Loucy (cell line): ENCODE measurements at regions not wholly inside any gene's neighbourhood (a gene's known extent, or its start where the extent isn't known, plus 50 kb on each side); places are given as distances from the start of the nearest gene placed in this dataset.
"Not testable (repeated sequence)": the region's sequence is repeated elsewhere in the genome, so short reads cannot be mapped to it uniquely, and the experiment has no call there.

ENCODE experiments used
- H2AFZ ChIP-seq: fragments of 200-600 bp; sonication (generic); 2 replicates; pipeline ENCODE4 v1.6.0; 2016; ENCODE audit warnings: antibody characterized with exemption, mild to moderate bottlenecking, low read length, moderate library complexity
- H3F3A ChIP-seq: fragments of 200-600 bp; 2 replicates; pipeline ENCODE4 v1.6.0; 2016; ENCODE audit warnings: antibody characterized with exemption, low read depth, mild to moderate bottlenecking
- H3K27me3 ChIP-seq: fragments of 200-600 bp; sonication (generic); 2 replicates; pipeline ENCODE4 v1.6.1; 2014; ENCODE audit warnings: low read length, mild to moderate bottlenecking; ENCODE audit not compliant: insufficient read depth, poor library complexity, severe bottlenecking
- H3K36me3 ChIP-seq: fragments of 200-600 bp; sonication (generic); 2 replicates; pipeline ENCODE4 v1.6.1; 2016; ENCODE audit warnings: low read length; ENCODE audit not compliant: insufficient read depth
- H3K4me1 ChIP-seq: fragments of 200-600 bp; sonication (generic); 2 replicates; pipeline ENCODE4 v1.5.1; 2014; ENCODE audit warnings: low read length, mild to moderate bottlenecking; ENCODE audit not compliant: insufficient read depth, poor library complexity, severe bottlenecking
- H3K4me2 ChIP-seq: fragments of 200-600 bp; sonication (generic); 2 replicates; pipeline ENCODE4 v1.6.0; 2014; ENCODE audit warnings: antibody characterized with exemption, low read length, low read depth, mild to moderate bottlenecking; ENCODE audit not compliant: poor library complexity, severe bottlenecking
- H3K4me3 ChIP-seq: fragments of 200-600 bp; sonication (generic); 2 replicates; pipeline ENCODE4 v1.5.1; 2014; ENCODE audit warnings: low read length, mild to moderate bottlenecking, mixed read lengths; ENCODE audit not compliant: poor library complexity, severe bottlenecking
- H3K79me2 ChIP-seq: fragments of 200-600 bp; sonication (generic); 2 replicates; pipeline ENCODE4 v1.6.1; 2014; ENCODE audit warnings: low read length; ENCODE audit not compliant: insufficient read depth
- H3K9ac ChIP-seq: fragments of 200-600 bp; sonication (generic); 2 replicates; pipeline ENCODE4 v1.6.0; 2014; ENCODE audit warnings: mild to moderate bottlenecking, low read depth, low read length, moderate library complexity; ENCODE audit not compliant: poor library complexity, severe bottlenecking
- H3K9me2 ChIP-seq: fragments of 200-600 bp; sonication (generic); replicated peaks from 2 replicates; pipeline ENCODE4 v1.6.1; 2016; ENCODE audit warnings: low read depth, low read length, mixed read lengths
- H3K9me3 ChIP-seq: fragments of 200-600 bp; sonication (generic); 2 replicates; pipeline ENCODE4 v1.6.1; 2014; ENCODE audit warnings: mild to moderate bottlenecking, antibody characterized with exemption, low read length, low read depth; ENCODE audit not compliant: insufficient read depth
- H4K20me1 ChIP-seq: fragments of 200-600 bp; sonication (generic); 2 replicates; pipeline ENCODE4 v1.6.0; 2014; ENCODE audit warnings: antibody characterized with exemption, low read length, mild to moderate bottlenecking; ENCODE audit not compliant: insufficient read depth, poor library complexity, severe bottlenecking
- CTCF ChIP-seq: fragments of 200-600 bp; sonication (generic); conservative IDR thresholded peaks from 2 replicates; pipeline ENCODE4 v1.5.1; 2014; ENCODE audit warnings: mild to moderate bottlenecking, antibody characterized with exemption, low read length
- EZH2phosphoT487 ChIP-seq: fragments of 200-600 bp; IDR thresholded peaks from 2 replicates; pipeline ENCODE4 v1.6.1; 2018; ENCODE audit warnings: antibody characterized with exemption, mild to moderate bottlenecking, moderate library complexity, borderline replicate concordance

DNA sequence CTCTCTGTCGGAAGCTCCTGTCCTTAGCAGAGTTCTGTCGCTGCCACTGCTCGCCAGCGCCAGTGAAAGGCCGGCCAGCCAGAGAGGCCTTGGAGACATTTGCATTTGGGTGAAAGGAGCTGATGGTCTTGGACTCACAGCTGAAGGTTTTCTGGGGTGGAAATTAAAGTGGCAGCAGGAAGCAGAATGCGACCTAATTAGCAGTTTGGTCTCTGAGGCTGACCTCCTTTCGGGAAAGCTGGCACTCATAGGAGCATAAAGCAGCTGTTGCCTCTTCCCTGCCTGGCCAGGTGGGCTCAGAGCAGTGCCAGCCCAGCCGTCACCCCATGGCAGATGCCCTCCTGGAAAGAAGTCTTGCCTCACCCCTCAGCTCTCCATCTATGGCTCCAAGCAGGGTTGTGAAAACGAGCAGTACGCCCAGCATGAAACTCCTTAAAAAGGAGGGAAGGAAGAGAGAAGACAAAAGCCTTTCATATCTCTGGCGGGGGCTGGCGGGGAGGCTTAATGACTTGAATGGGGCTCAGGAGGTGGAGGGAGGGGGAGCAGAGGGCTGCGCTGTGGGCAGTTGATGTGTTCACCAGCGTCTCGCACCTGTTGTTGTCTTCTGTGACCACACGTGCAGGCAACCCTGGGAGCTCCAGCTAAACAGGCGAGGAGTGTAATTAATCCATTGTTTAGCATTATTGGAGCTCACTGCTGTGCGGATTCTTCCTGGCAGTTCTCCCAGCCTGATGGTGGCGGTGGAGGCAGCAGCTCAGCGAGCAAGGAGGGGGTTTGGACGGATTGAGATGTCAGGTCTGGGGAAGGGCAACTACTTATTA is 264.0 kb downstream of the MID1IP1 start:
- no peaks in the 10 kb centered on the region for H3K9me2 ChIP-seq
- H3K79me2 ChIP-seq = no peaks in the 10 kb centered on the region
- H3K27me3 ChIP-seq = no peaks in the 10 kb centered on the region
- no peaks in the 10 kb centered on the region for H3F3A ChIP-seq
- no peak overlapping the region for H3K4me3 ChIP-seq
- H2AFZ ChIP-seq = no peak overlapping the region
- TF ChIP-seq EZH2phosphoT487 (no peak), CTCF (no peak)
- no peak overlapping the region for H3K9ac ChIP-seq
- H3K9me3 ChIP-seq = no peaks in the 10 kb centered on the region
- H3K4me1 ChIP-seq = no peaks in the 10 kb centered on the region
- H3K4me2 ChIP-seq = no peak overlapping the region
- H3K36me3 ChIP-seq = no peaks in the 10 kb centered on the region
- H4K20me1 ChIP-seq = no peaks in the 10 kb centered on the region

GRCh38 chrX:39067866-39068265 is 266.6 kb downstream of the MID1IP1 start:
- H3K4me2 ChIP-seq = no peak overlapping the region
- H3F3A ChIP-seq = no peaks in the 10 kb centered on the region
- H3K4me3 ChIP-seq = no peak overlapping the region
- H3K9ac ChIP-seq = no peak overlapping the region
- no peaks in the 10 kb centered on the region for H3K79me2 ChIP-seq
- H4K20me1 ChIP-seq = no peaks in the 10 kb centered on the region
- no peak overlapping the region for H2AFZ ChIP-seq
- no peaks in the 10 kb centered on the region for H3K9me3 ChIP-seq
- no peaks in the 10 kb centered on the region for H3K9me2 ChIP-seq
- H3K36me3 ChIP-seq = no peaks in the 10 kb centered on the region
- TF ChIP-seq CTCF (no peak), EZH2phosphoT487 (no peak)
- H3K4me1 ChIP-seq = no peaks in the 10 kb centered on the region
- H3K27me3 ChIP-seq = no peaks in the 10 kb centered on the region

DNA sequence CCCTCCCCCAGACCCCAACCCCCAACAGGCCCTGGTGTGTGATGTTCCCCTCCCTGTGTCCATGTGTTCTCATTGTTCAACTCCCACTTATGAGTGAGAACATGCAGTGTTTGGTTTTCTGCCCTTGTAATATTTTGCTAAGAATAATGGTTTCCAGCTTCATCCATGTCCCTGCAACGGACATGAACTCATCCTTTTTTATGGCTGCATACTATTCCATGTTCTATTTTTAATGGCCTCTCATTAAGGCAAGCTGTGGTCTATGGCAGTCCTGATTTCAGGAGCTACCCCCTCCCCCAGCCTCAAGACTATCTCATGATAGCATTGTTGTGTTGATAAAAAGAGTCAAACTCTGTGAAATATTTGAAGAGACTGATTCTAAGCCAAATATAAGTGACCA is 267.4 kb downstream of the MID1IP1 start:
- not testable (repeated sequence) for H4K20me1 ChIP-seq, H3K4me1 ChIP-seq, H3K4me3 ChIP-seq, H3K9ac ChIP-seq, H3K36me3 ChIP-seq, H3K9me2 ChIP-seq, H3K27me3 ChIP-seq, H3F3A ChIP-seq, H3K9me3 ChIP-seq, H3K4me2 ChIP-seq, H3K79me2 ChIP-seq, H2AFZ ChIP-seq

- no peaks in the 10 kb centered on the region for H3K27me3 ChIP-seq
- H3K9me3 ChIP-seq = no peaks in the 10 kb centered on the region
- no peak overlapping the region for H3K9ac ChIP-seq
- no peaks in the 10 kb centered on the region for H3K36me3 ChIP-seq
- no peaks in the 10 kb centered on the region for H3K4me1 ChIP-seq
- H3F3A ChIP-seq = no peaks in the 10 kb centered on the region
- H3K9me2 ChIP-seq = no peaks in the 10 kb centered on the region
- no peaks in the 10 kb centered on the region for H4K20me1 ChIP-seq
- no peak overlapping the region for H3K4me2 ChIP-seq
- TF ChIP-seq EZH2phosphoT487 (no peak), CTCF (no peak)
- H3K4me3 ChIP-seq = no peak overlapping the region
- no peak overlapping the region for H2AFZ ChIP-seq
- H3K79me2 ChIP-seq = no peaks in the 10 kb centered on the region
Measured at GRCh38 chrX:39070009-39070408, 268.8 kb downstream of the MID1IP1 start.
